Calu3 (cell line): ENCODE measurements at regions not wholly inside any gene's neighbourhood (a gene's known extent, or its start where the extent isn't known, plus 50 kb on each side); places are given as distances from the start of the nearest gene placed in this dataset.

Experiments
- BruUV-seq: library from RNA; stranded (reverse); fragments of 400-500 nt; replicated peaks from 2 replicates; lab custom pipeline; 2021; lab: Mats Ljungman, UMichigan
- CTCF ChIA-PET: fragments of 300-600 bp; sonication (Branson Sonifier 250); formaldehyde crosslinking; loops from one replicate; lab custom pipeline; 2022; ENCODE audit warnings: antibody characterized with exemption; lab: Charles Lee
- DNase-seq: peaks from one replicate; pipeline ENCODE4 v3.0.0; 2022
- H3K27ac Mint-ChIP-seq: one replicate; pipeline ENCODE4 v1.8.0; 2022; ENCODE audit warnings: mixed read lengths; ENCODE audit not compliant: unreplicated experiment
- H3K27me3 Mint-ChIP-seq: one replicate; pipeline ENCODE4 v1.8.0; 2022; ENCODE audit warnings: mixed read lengths; ENCODE audit not compliant: unreplicated experiment
- H3K36me3 Mint-ChIP-seq: one replicate; pipeline ENCODE4 v1.8.0; 2022; ENCODE audit warnings: mild to moderate bottlenecking, moderate library complexity, mixed read lengths; ENCODE audit not compliant: insufficient read depth, unreplicated experiment
- H3K4me1 Mint-ChIP-seq: one replicate; pipeline ENCODE4 v1.8.0; 2022; ENCODE audit warnings: mild to moderate bottlenecking, low read depth, mixed read lengths; ENCODE audit not compliant: unreplicated experiment
- H3K4me3 Mint-ChIP-seq: one replicate; pipeline ENCODE4 v1.8.0; 2022; ENCODE audit warnings: mild to moderate bottlenecking, low read depth, moderate library complexity, mixed read lengths; ENCODE audit not compliant: unreplicated experiment
- H3K9me3 Mint-ChIP-seq: one replicate; pipeline ENCODE4 v1.8.0; 2022; ENCODE audit warnings: low read depth, mixed read lengths; ENCODE audit not compliant: unreplicated experiment
- intact Hi-C: fragments of 100-400 bp; cut with micrococcal nuclease; formaldehyde crosslinking; loops from one replicate; pipeline ENCODE4 v1.10.0; 2022; ENCODE audit not compliant: unreplicated experiment
- TF ChIP-seq, protein P1 (sequence below): fragments of 200-600 bp; IDR thresholded peaks from one replicate; pipeline ENCODE4 v1.8.0; 2022; ENCODE audit warnings: antibody characterized with exemption; ENCODE audit not compliant: unreplicated experiment

DNA sequence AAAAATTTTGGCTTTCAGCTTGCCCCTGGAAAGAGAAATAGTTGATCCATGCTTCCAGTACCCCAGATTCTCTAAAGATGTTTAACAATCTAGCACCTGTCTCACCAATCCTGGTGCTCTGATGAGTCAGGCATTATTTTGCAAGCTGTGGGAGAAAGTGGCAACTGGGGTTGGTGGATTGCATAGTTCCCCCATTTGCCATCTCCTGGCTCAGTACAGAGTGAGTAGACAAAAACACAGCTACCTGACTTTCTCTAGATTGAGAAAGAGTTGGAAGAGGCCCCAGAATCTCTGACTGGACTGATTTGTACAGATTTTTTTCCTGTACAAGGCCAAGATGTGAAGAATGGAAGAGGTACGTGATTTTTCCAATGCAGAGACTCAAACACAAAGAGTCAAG lies 75.1 kb upstream of the NEGR1 start:
- Mint-ChIP-seq H3K36me3 (no peaks in the 10 kb centered on the region), H3K27ac (no peak overlapping the region), H3K4me1 (no peaks in the 10 kb centered on the region), H3K9me3 (peaks cover 4% of the 10 kb centered on the region), H3K27me3 (no peaks in the 10 kb centered on the region), H3K4me3 (no peak overlapping the region)
- intact Hi-C loops = no loop called here
- CTCF ChIA-PET = no interaction called here
- BruUV-seq = no TSS peak
- DNase-seq = no peak
- TF ChIP-seq, protein P1, sequence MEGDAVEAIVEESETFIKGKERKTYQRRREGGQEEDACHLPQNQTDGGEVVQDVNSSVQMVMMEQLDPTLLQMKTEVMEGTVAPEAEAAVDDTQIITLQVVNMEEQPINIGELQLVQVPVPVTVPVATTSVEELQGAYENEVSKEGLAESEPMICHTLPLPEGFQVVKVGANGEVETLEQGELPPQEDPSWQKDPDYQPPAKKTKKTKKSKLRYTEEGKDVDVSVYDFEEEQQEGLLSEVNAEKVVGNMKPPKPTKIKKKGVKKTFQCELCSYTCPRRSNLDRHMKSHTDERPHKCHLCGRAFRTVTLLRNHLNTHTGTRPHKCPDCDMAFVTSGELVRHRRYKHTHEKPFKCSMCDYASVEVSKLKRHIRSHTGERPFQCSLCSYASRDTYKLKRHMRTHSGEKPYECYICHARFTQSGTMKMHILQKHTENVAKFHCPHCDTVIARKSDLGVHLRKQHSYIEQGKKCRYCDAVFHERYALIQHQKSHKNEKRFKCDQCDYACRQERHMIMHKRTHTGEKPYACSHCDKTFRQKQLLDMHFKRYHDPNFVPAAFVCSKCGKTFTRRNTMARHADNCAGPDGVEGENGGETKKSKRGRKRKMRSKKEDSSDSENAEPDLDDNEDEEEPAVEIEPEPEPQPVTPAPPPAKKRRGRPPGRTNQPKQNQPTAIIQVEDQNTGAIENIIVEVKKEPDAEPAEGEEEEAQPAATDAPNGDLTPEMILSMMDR = no peak

DNA sequence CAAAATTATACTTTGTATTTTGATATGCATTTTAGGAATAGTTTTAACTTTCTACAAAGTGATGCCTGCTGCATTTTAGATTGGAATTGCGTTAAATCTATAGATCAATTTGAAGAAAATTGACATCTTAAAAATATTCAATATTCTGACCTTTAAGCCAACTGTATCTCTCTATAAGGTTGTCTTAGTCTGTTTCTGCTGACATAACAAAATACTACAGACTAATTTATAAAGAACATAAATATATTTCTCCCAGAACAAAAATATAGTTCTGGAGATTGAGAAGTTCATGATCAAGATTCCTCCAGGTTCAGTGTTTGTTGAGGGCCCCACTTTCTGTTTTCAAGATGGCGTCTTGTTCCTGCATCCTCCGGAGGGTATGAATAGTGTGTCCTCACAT lies 73.6 kb upstream of the NEGR1 start:
- DNase-seq = no peak
- Mint-ChIP-seq H3K27ac (no peak overlapping the region), H3K4me1 (no peaks in the 10 kb centered on the region), H3K36me3 (no peaks in the 10 kb centered on the region), H3K27me3 (no peaks in the 10 kb centered on the region), H3K4me3 (no peak overlapping the region), H3K9me3 (peaks cover 4% of the 10 kb centered on the region)
- TF ChIP-seq, protein P1 = no peak
- no TSS peak for BruUV-seq
- CTCF ChIA-PET = no interaction called here
- intact Hi-C loops = no loop called here

DNA sequence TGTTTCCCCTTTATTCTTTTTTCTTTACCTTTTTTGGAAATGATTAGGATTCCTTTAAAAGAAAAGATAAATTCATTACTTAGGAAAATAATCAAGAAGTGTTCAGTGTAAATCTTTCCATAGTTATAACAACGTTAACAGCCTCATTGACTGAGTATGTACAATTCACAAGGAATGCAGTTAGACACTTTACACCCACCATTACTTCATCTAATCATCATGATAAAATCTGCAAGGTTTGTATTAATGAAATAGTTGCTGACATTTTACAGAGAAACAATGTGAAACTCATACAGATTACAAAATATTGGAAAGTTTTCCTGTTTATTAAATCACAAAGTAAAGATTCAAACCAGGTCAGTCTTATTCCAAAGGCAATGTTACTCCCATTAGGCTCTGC lies 59.3 kb upstream of the NEGR1 start:
- CTCF ChIA-PET = no interaction called here
- TF ChIP-seq, protein P1 = no peak
- intact Hi-C loops = no loop called here
- H3K4me1 Mint-ChIP-seq = no peaks in the 10 kb centered on the region
- H3K9me3 Mint-ChIP-seq = peaks cover 4% of the 10 kb centered on the region
- no peaks in the 10 kb centered on the region for H3K36me3 Mint-ChIP-seq
- no peaks in the 10 kb centered on the region for H3K27me3 Mint-ChIP-seq
- BruUV-seq = no TSS peak
- no peak overlapping the region for H3K27ac Mint-ChIP-seq
- DNase-seq = no peak
- no peak overlapping the region for H3K4me3 Mint-ChIP-seq

DNA sequence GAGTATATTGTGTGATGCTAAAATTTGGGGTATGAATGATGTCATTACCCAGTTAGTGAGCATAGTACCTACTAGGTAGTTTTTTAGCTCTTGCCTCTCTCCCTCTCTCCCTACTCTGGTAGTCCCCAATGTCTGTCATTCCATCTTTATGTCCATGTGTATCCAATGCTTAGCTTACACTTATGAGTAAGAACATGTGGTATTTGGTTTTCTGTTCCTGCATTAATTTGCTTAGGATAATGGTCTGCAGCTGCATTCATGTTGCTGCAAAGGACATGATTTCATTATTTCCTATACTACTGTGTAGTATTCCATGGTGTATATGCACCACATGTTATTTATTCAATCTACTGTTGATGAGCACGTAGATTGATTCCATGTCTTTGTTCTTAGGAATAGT lies 54.4 kb upstream of the NEGR1 start:
- Mint-ChIP-seq H3K27ac (no peak overlapping the region), H3K27me3 (no peaks in the 10 kb centered on the region), H3K4me1 (no peaks in the 10 kb centered on the region), H3K36me3 (no peaks in the 10 kb centered on the region), H3K4me3 (no peak overlapping the region), H3K9me3 (peaks cover 2% of the 10 kb centered on the region)
- no peak for DNase-seq
- TF ChIP-seq, protein P1 = no peak
- no TSS peak for BruUV-seq
- intact Hi-C loops = no loop called here
- CTCF ChIA-PET = no interaction called here
